ENCODE measurements at regions not wholly inside any gene's neighbourhood (a gene's known extent, or its start where the extent isn't known, plus 50 kb on each side); places are given as distances from the start of the nearest gene placed in this dataset.

DNA sequence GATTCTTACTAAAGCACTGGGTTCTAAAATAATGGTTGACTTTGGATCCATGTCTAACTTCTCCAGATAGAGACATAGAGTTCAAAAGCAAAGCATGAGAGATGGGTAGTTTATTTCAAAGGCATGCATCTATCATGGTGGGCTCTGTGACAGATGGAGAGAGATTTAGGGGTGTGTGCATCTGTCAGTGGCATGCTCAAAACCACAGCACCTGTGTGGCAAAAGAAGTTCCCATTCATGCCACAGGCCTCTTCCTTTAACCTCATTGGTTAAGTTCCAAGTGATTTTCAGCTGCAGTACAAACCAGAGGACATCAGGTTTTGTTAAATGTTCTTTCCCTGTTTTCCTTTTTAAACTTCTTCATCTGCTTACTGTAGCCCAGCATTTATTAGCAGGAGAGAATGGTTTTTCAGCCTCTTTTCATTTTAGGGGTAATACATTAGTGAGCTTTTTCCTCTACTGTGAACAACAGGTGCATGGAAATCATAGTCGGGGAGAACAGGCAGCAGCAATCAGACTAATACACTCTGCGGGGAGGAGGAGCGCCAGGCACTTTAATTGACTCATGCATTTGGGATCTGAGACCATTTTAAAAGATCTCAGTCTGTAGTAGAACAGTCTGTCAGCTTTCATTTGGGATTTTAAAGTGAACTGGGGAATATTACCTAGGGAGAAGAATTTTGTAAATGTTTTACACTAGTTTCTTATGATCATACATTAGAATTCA, 52.4 kb upstream of the UPP2 start:
- Histone ChIP-seq H3K4me2 (no peak overlapping the region), H3K4me1 (no peaks in the 10 kb centered on the region), H3K4me3 (no peak overlapping the region), H3K27ac (no peak overlapping the region), H3K9me3 (no peaks in the 10 kb centered on the region)
- DNase-seq (ENCODE audit: low read depth in 1 of 2, low spot score in 1 of 2): no peak
- ChIA-PET CTCF (interaction anchor here (1.8 kb wide), 1 partner anchor 696 kb away, joined by 5 read pairs; no protein-coding TSS in a partner anchor), POLR2A (no interaction called here)
- WGBS (ENCODE audit: missing lambda C conversion rate): 81% methylated on average over 3 of the region's 3 CpGs
- TF ChIP-seq, protein P1, sequence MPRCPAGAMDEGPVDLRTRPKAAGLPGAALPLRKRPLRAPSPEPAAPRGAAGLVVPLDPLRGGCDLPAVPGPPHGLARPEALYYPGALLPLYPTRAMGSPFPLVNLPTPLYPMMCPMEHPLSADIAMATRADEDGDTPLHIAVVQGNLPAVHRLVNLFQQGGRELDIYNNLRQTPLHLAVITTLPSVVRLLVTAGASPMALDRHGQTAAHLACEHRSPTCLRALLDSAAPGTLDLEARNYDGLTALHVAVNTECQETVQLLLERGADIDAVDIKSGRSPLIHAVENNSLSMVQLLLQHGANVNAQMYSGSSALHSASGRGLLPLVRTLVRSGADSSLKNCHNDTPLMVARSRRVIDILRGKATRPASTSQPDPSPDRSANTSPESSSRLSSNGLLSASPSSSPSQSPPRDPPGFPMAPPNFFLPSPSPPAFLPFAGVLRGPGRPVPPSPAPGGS (IDR thresholded peaks at IDR 0.05): no peak
- TF ChIP-seq REST (IDR thresholded peaks at IDR 0.05) (no peak), RFX5 (IDR thresholded peaks at IDR 0.05) (no peak), SREBF2 (IDR thresholded peaks at IDR 0.05) (no peak), RAD21 (conservative IDR thresholded peaks at IDR 0.05 in 1 of 2, IDR thresholded peaks at IDR 0.05 in 1 of 2) (no peak), JUN (IDR thresholded peaks at IDR 0.05) (no peak), USF2 (IDR thresholded peaks at IDR 0.05) (no peak), CEBPB (IDR thresholded peaks at IDR 0.05) (no peak), ZSCAN20 (CRISPR knock-in tag; IDR thresholded peaks at IDR 0.05) (no peak), MAZ (IDR thresholded peaks at IDR 0.05; ENCODE audit: borderline replicate concordance, low read depth, low read length) (no peak), MYC (IDR thresholded peaks at IDR 0.05; ENCODE audit: borderline replicate concordance, low read length) (no peak), SMC3 (IDR thresholded peaks at IDR 0.05) (no peak), POLR2AphosphoS2 (conservative IDR thresholded peaks at IDR 0.05; ENCODE audit: low read length) (no peak), ZNF302 (CRISPR knock-in tag; IDR thresholded peaks at IDR 0.05) (no peak), FOSL2 (IDR thresholded peaks at IDR 0.05) (no peak), FOSL2 (CRISPR knock-in tag; IDR thresholded peaks at IDR 0.05) (no peak), CHD4 (IDR thresholded peaks at IDR 0.05; ENCODE audit: borderline replicate concordance) (no peak)
- TF ChIP-seq, protein P2, sequence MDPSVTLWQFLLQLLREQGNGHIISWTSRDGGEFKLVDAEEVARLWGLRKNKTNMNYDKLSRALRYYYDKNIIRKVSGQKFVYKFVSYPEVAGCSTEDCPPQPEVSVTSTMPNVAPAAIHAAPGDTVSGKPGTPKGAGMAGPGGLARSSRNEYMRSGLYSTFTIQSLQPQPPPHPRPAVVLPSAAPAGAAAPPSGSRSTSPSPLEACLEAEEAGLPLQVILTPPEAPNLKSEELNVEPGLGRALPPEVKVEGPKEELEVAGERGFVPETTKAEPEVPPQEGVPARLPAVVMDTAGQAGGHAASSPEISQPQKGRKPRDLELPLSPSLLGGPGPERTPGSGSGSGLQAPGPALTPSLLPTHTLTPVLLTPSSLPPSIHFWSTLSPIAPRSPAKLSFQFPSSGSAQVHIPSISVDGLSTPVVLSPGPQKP (IDR thresholded peaks at IDR 0.05; ENCODE audit: low read depth, low read length): no peak
- TF ChIP-seq, protein P3, sequence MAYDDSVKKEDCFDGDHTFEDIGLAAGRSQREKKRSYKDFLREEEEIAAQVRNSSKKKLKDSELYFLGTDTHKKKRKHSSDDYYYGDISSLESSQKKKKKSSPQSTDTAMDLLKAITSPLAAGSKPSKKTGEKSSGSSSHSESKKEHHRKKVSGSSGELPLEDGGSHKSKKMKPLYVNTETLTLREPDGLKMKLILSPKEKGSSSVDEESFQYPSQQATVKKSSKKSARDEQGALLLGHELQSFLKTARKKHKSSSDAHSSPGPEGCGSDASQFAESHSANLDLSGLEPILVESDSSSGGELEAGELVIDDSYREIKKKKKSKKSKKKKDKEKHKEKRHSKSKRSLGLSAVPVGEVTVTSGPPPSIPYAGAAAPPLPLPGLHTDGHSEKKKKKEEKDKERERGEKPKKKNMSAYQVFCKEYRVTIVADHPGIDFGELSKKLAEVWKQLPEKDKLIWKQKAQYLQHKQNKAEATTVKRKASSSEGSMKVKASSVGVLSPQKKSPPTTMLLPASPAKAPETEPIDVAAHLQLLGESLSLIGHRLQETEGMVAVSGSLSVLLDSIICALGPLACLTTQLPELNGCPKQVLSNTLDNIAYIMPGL (CRISPR knock-in tag; IDR thresholded peaks at IDR 0.05; ENCODE audit: borderline replicate concordance): no peak
- FAIRE-seq: no peak
- no peak for ATAC-seq
